ENCODE measurements at regions not wholly inside any gene's neighbourhood (a gene's known extent, or its start where the extent isn't known, plus 50 kb on each side); places are given as distances from the start of the nearest gene placed in this dataset.

GRCh38 chr16:73262931-73263330 is 215.0 kb upstream of the ZFHX3 start:
- Histone ChIP-seq H3K36me3 (ENCODE audit: low read depth, low read length) (no peaks in the 10 kb centered on the region), H3K4me2 (ENCODE audit: low read length) (no peak overlapping the region), H3K27me3 (ENCODE audit: low read length) (peaks cover 21% of the 10 kb centered on the region; the same call in 1 of the 2 replicates), H3K27ac (ENCODE audit: low read length) (no peak overlapping the region), H3K9me2 (replicated peaks; ENCODE audit: low read length) (no peaks in the 10 kb centered on the region), H3K79me2 (ENCODE audit: low read length) (no peaks in the 10 kb centered on the region), H3F3A (ENCODE audit: low read length, unreplicated experiment) (no peaks in the 10 kb centered on the region), H3K4me1 (ENCODE audit: insufficient read depth, low read length) (no peaks in the 10 kb centered on the region), H3K4me3 (ENCODE audit: low read length) (no peak overlapping the region), H4K20me1 (ENCODE audit: low read length) (no peaks in the 10 kb centered on the region), H3K9me3 (ENCODE audit: low read length) (no peaks in the 10 kb centered on the region), H2AFZ (ENCODE audit: low read length) (no peak overlapping the region), H3K9ac (ENCODE audit: low read length) (no peak overlapping the region)
- DNase-seq (no peak), ATAC-seq (no peak)
- BruUV-seq (replicated peaks) = no TSS peak
- TF ChIP-seq EZH2phosphoT487 (IDR thresholded peaks at IDR 0.05; ENCODE audit: borderline replicate concordance, low read length) (no peak), CTCF (conservative IDR thresholded peaks at IDR 0.05; ENCODE audit: low read depth, low read length) (no peak), EZH2 (IDR thresholded peaks at IDR 0.05; ENCODE audit: low read length, unreplicated experiment) (no peak)
- ChIA-PET POLR2A (ENCODE audit: unreplicated experiment) (interaction anchor here (0.5 kb wide), 1 partner anchor 28 kb away, joined by 3 read pairs; no protein-coding TSS in a partner anchor), CTCF (no interaction called here)
- intact Hi-C loops (cut with micrococcal nuclease) = no loop called here

- CTCF ChIA-PET = no interaction called here
- no peak overlapping the region for H2AFZ ChIP-seq (ENCODE audit: low read length)
- no peak overlapping the region for H3K27ac ChIP-seq (ENCODE audit: low read length)
- no peak for TF ChIP-seq EZH2phosphoT487 (IDR thresholded peaks at IDR 0.05; ENCODE audit: borderline replicate concordance, low read length)
- no peak overlapping the region for H3K9ac ChIP-seq (ENCODE audit: low read length)
- H4K20me1 ChIP-seq (ENCODE audit: low read length) = no peaks in the 10 kb centered on the region
- no peaks in the 10 kb centered on the region for H3K4me1 ChIP-seq (ENCODE audit: insufficient read depth, low read length)
- no peak overlapping the region for H3K4me3 ChIP-seq (ENCODE audit: low read length)
- no peak for ATAC-seq
- POLR2A ChIA-PET (ENCODE audit: unreplicated experiment) = no interaction called here
- peaks cover 12% of the 10 kb centered on the region; the same call in 1 of the 2 replicates for H3K27me3 ChIP-seq (ENCODE audit: low read length)
- H3K9me2 ChIP-seq (replicated peaks; ENCODE audit: low read length) = no peaks in the 10 kb centered on the region
- no peaks in the 10 kb centered on the region for H3K36me3 ChIP-seq (ENCODE audit: low read depth, low read length)
- no peaks in the 10 kb centered on the region for H3K9me3 ChIP-seq (ENCODE audit: low read length)
- H3K4me2 ChIP-seq (ENCODE audit: low read length) = no peak overlapping the region
- intact Hi-C loops (cut with micrococcal nuclease) = no loop called here
- no TSS peak for BruUV-seq (replicated peaks)
- no peaks in the 10 kb centered on the region for H3F3A ChIP-seq (ENCODE audit: low read length, unreplicated experiment)
- DNase-seq = peak; percentile 6
- H3K79me2 ChIP-seq (ENCODE audit: low read length) = no peaks in the 10 kb centered on the region
Observed at GRCh38 chr16:73255031-73255430, 207.1 kb upstream of the ZFHX3 start.

GRCh38 chr16:73253922-73254480 is 206.1 kb upstream of the ZFHX3 start:
- Histone ChIP-seq H4K20me1 (ENCODE audit: low read length) (no peaks in the 10 kb centered on the region), H3K27me3 (ENCODE audit: low read length) (peaks cover 8% of the 10 kb centered on the region; the same call in 1 of the 2 replicates), H3K4me3 (ENCODE audit: low read length) (no peak overlapping the region), H3K9me2 (replicated peaks; ENCODE audit: low read length) (no peaks in the 10 kb centered on the region), H3K9me3 (ENCODE audit: low read length) (no peaks in the 10 kb centered on the region), H3K4me2 (ENCODE audit: low read length) (no peak overlapping the region), H3F3A (ENCODE audit: low read length, unreplicated experiment) (no peaks in the 10 kb centered on the region), H3K36me3 (ENCODE audit: low read depth, low read length) (no peaks in the 10 kb centered on the region), H3K79me2 (ENCODE audit: low read length) (no peaks in the 10 kb centered on the region), H2AFZ (ENCODE audit: low read length) (no peak overlapping the region), H3K27ac (ENCODE audit: low read length) (no peak overlapping the region), H3K4me1 (ENCODE audit: insufficient read depth, low read length) (no peaks in the 10 kb centered on the region), H3K9ac (ENCODE audit: low read length) (no peak overlapping the region)
- ChIA-PET POLR2A (ENCODE audit: unreplicated experiment) (no interaction called here), CTCF (no interaction called here)
- TF ChIP-seq EZH2phosphoT487 (IDR thresholded peaks at IDR 0.05; ENCODE audit: borderline replicate concordance, low read length) = no peak
- ATAC-seq (no peak), DNase-seq (no peak)
- intact Hi-C loops (cut with micrococcal nuclease) = no loop called here
- no TSS peak for BruUV-seq (replicated peaks)

GRCh38 chr16:73252446-73252845 is 204.5 kb upstream of the ZFHX3 start:
- Histone ChIP-seq H3K27me3 (ENCODE audit: low read length) (0 out of 2 replicates have a peak, but pooled peaks cover 4% of the 10 kb centered on the region), H3K4me1 (ENCODE audit: insufficient read depth, low read length) (no peaks in the 10 kb centered on the region), H3K79me2 (ENCODE audit: low read length) (no peaks in the 10 kb centered on the region), H3K27ac (ENCODE audit: low read length) (no peak overlapping the region), H3K4me3 (ENCODE audit: low read length) (no peak overlapping the region), H3K4me2 (ENCODE audit: low read length) (no peak overlapping the region), H3K9me2 (replicated peaks; ENCODE audit: low read length) (no peaks in the 10 kb centered on the region), H3F3A (ENCODE audit: low read length, unreplicated experiment) (no peaks in the 10 kb centered on the region), H3K9ac (ENCODE audit: low read length) (no peak overlapping the region), H3K9me3 (ENCODE audit: low read length) (no peaks in the 10 kb centered on the region), H3K36me3 (ENCODE audit: low read depth, low read length) (no peaks in the 10 kb centered on the region), H2AFZ (ENCODE audit: low read length) (no peak overlapping the region), H4K20me1 (ENCODE audit: low read length) (no peaks in the 10 kb centered on the region)
- intact Hi-C loops (cut with micrococcal nuclease) = no loop called here
- ATAC-seq (no peak), DNase-seq (no peak)
- BruUV-seq (replicated peaks) = no TSS peak
- ChIA-PET CTCF (no interaction called here), POLR2A (ENCODE audit: unreplicated experiment) (no interaction called here)
- TF ChIP-seq EZH2phosphoT487 (IDR thresholded peaks at IDR 0.05; ENCODE audit: borderline replicate concordance, low read length) (no peak), CTCF (conservative IDR thresholded peaks at IDR 0.05; ENCODE audit: low read depth, low read length) (no peak), EZH2 (IDR thresholded peaks at IDR 0.05; ENCODE audit: low read length, unreplicated experiment) (no peak)

Measured in PC-3 (cell line).